ENCODE measurements at regions not wholly inside any gene's neighbourhood (a gene's known extent, or its start where the extent isn't known, plus 50 kb on each side); places are given as distances from the start of the nearest gene placed in this dataset.
A peak's percentile ranks its signal among the peaks of the same experiment; 100 is the strongest.

- Histone ChIP-seq H2BK12ac (ENCODE audit: low read length) (no peak overlapping the region), H4K8ac (ENCODE audit: low read depth, low read length) (no peak overlapping the region), H2BK5ac (ENCODE audit: low read depth, low read length, poor library complexity) (no peak overlapping the region), H3K9ac (ENCODE audit: low read length) (no peak overlapping the region), H3K27me3 (ENCODE audit: insufficient read depth, low read length) (no peaks in the 10 kb centered on the region), H3K4me1 (ENCODE audit: control insufficient read depth in 1 of 2, insufficient read depth in 2 of 2, low read length in 2 of 2) (peaks cover 0 to 2% of the 10 kb centered on the region in 2 experiments), H3K4ac (ENCODE audit: low read depth, low read length) (no peak overlapping the region), H2BK120ac (ENCODE audit: insufficient read depth, low read length, poor library complexity) (no peak overlapping the region), H3K79me2 (ENCODE audit: control insufficient read depth, insufficient read depth, low read length, poor library complexity) (no peaks in the 10 kb centered on the region), H3K18ac (ENCODE audit: low read length) (no peak overlapping the region), H3K23ac (ENCODE audit: low read length) (no peak overlapping the region), H3K36me3 (ENCODE audit: control insufficient read depth in 1 of 2, insufficient read depth in 2 of 2, low read length in 2 of 2) (no peaks in the 10 kb centered on the region), H3K27ac (ENCODE audit: low read depth, low read length) (no peak overlapping the region), H3K4me2 (ENCODE audit: low read length) (peak overlapping the region; percentile 29), H2AFZ (ENCODE audit: insufficient read depth, low read length, poor library complexity) (no peak overlapping the region), H3K14ac (ENCODE audit: low read length) (no peak overlapping the region), H4K12ac (ENCODE audit: low read depth, low read length) (no peak overlapping the region), H4K91ac (ENCODE audit: low read depth, low read length) (no peak overlapping the region), H3K9me3 (ENCODE audit: insufficient read depth, low read depth, low read length) (peaks cover 2% of the 10 kb centered on the region), H2AK5ac (ENCODE audit: low read length) (no peak overlapping the region), H3K4me3 (ENCODE audit: low read depth, low read length) (no peak overlapping the region), H3K79me1 (ENCODE audit: low read length) (no peaks in the 10 kb centered on the region)
- WGBS (ENCODE audit: extremely low coverage, insufficient coverage, insufficient read length) = no CpG with 5 or more reads among the region's 33 CpGs
- no peak for DNase-seq
These were observed 849.1 kb upstream of the RBFOX1 start for GRCh38 chr16:6483469-6484033.

GRCh38 chr16:6482696-6483468, 849.8 kb upstream of the RBFOX1 start:
- Histone ChIP-seq H3K4me2 (ENCODE audit: low read length) (peak overlapping the region; percentile 29), H2BK12ac (ENCODE audit: low read length) (no peak overlapping the region), H3K4me3 (ENCODE audit: low read depth, low read length) (no peak overlapping the region), H4K12ac (ENCODE audit: low read depth, low read length) (no peak overlapping the region), H3K4ac (ENCODE audit: low read depth, low read length) (no peak overlapping the region), H3K79me2 (ENCODE audit: control insufficient read depth, insufficient read depth, low read length, poor library complexity) (no peaks in the 10 kb centered on the region), H2BK120ac (ENCODE audit: insufficient read depth, low read length, poor library complexity) (no peak overlapping the region), H2BK5ac (ENCODE audit: low read depth, low read length, poor library complexity) (no peak overlapping the region), H3K27me3 (ENCODE audit: insufficient read depth, low read length) (no peaks in the 10 kb centered on the region), H2AFZ (ENCODE audit: insufficient read depth, low read length, poor library complexity) (no peak overlapping the region), H3K4me1 (ENCODE audit: control insufficient read depth in 1 of 2, insufficient read depth in 2 of 2, low read length in 2 of 2) (peaks cover 0 to 2% of the 10 kb centered on the region in 2 experiments), H3K9me3 (ENCODE audit: insufficient read depth, low read depth, low read length) (peaks cover 2% of the 10 kb centered on the region), H3K23ac (ENCODE audit: low read length) (no peak overlapping the region), H3K79me1 (ENCODE audit: low read length) (no peaks in the 10 kb centered on the region), H4K8ac (ENCODE audit: low read depth, low read length) (no peak overlapping the region), H3K9ac (ENCODE audit: low read length) (no peak overlapping the region), H3K36me3 (ENCODE audit: control insufficient read depth in 1 of 2, insufficient read depth in 2 of 2, low read length in 2 of 2) (no peaks in the 10 kb centered on the region), H2AK5ac (ENCODE audit: low read length) (no peak overlapping the region), H3K14ac (ENCODE audit: low read length) (no peak overlapping the region), H3K27ac (ENCODE audit: low read depth, low read length) (no peak overlapping the region), H4K91ac (ENCODE audit: low read depth, low read length) (no peak overlapping the region), H3K18ac (ENCODE audit: low read length) (no peak overlapping the region)
- no peak for DNase-seq
- WGBS (ENCODE audit: extremely low coverage, insufficient coverage, insufficient read length) = no CpG with 5 or more reads among the region's 65 CpGs

- H4K12ac ChIP-seq (ENCODE audit: low read depth, low read length) = no peak overlapping the region
- WGBS (ENCODE audit: extremely low coverage, insufficient coverage, insufficient read length) = no CpG with 5 or more reads among the region's 2 CpGs
- no peaks in the 10 kb centered on the region for H3K36me3 ChIP-seq (ENCODE audit: control insufficient read depth in 1 of 2, insufficient read depth in 2 of 2, low read length in 2 of 2)
These were observed 850.8 kb upstream of the RBFOX1 start for GRCh38 chr16:6481894-6482293.

GRCh38 chr16:6453742-6454141, 878.9 kb upstream of the RBFOX1 start:
- Histone ChIP-seq H3K9ac (ENCODE audit: low read length) (no peak overlapping the region), H3K79me1 (ENCODE audit: low read length) (no peaks in the 10 kb centered on the region), H3K36me3 (ENCODE audit: control insufficient read depth in 1 of 2, insufficient read depth in 2 of 2, low read length in 2 of 2) (no peaks in the 10 kb centered on the region), H3K27ac (ENCODE audit: low read depth, low read length) (no peak overlapping the region), H2BK120ac (ENCODE audit: insufficient read depth, low read length, poor library complexity) (no peak overlapping the region), H2AK5ac (ENCODE audit: low read length) (no peak overlapping the region), H3K4me2 (ENCODE audit: low read length) (no peak overlapping the region), H4K12ac (ENCODE audit: low read depth, low read length) (no peak overlapping the region), H3K23ac (ENCODE audit: low read length) (no peak overlapping the region), H3K14ac (ENCODE audit: low read length) (no peak overlapping the region), H4K8ac (ENCODE audit: low read depth, low read length) (no peak overlapping the region), H3K18ac (ENCODE audit: low read length) (no peak overlapping the region), H4K91ac (ENCODE audit: low read depth, low read length) (no peak overlapping the region), H3K9me3 (ENCODE audit: insufficient read depth, low read depth, low read length) (no peaks in the 10 kb centered on the region), H3K4ac (ENCODE audit: low read depth, low read length) (no peak overlapping the region), H3K4me3 (ENCODE audit: low read depth, low read length) (no peak overlapping the region), H2BK5ac (ENCODE audit: low read depth, low read length, poor library complexity) (no peak overlapping the region), H2AFZ (ENCODE audit: insufficient read depth, low read length, poor library complexity) (no peak overlapping the region), H2BK12ac (ENCODE audit: low read length) (no peak overlapping the region), H3K27me3 (ENCODE audit: insufficient read depth, low read length) (no peaks in the 10 kb centered on the region), H3K79me2 (ENCODE audit: control insufficient read depth, insufficient read depth, low read length, poor library complexity) (no peaks in the 10 kb centered on the region), H3K4me1 (ENCODE audit: control insufficient read depth in 1 of 2, insufficient read depth in 2 of 2, low read length in 2 of 2) (no peaks in the 10 kb centered on the region)
- no CpG with 5 or more reads among the region's 5 CpGs for WGBS (ENCODE audit: extremely low coverage, insufficient coverage, insufficient read length)
- DNase-seq = no peak

More at GRCh38 chr16:6481894-6482293, 850.8 kb upstream of the RBFOX1 start:
- Histone ChIP-seq H3K27me3 (ENCODE audit: insufficient read depth, low read length) (no peaks in the 10 kb centered on the region), H3K4me1 (ENCODE audit: control insufficient read depth in 1 of 2, insufficient read depth in 2 of 2, low read length in 2 of 2) (peaks cover 0 to 2% of the 10 kb centered on the region in 2 experiments), H3K4ac (ENCODE audit: low read depth, low read length) (no peak overlapping the region), H2BK5ac (ENCODE audit: low read depth, low read length, poor library complexity) (no peak overlapping the region), H3K79me2 (ENCODE audit: control insufficient read depth, insufficient read depth, low read length, poor library complexity) (no peaks in the 10 kb centered on the region), H3K4me3 (ENCODE audit: low read depth, low read length) (no peak overlapping the region), H3K14ac (ENCODE audit: low read length) (no peak overlapping the region), H4K91ac (ENCODE audit: low read depth, low read length) (no peak overlapping the region), H3K4me2 (ENCODE audit: low read length) (no peak overlapping the region), H2BK12ac (ENCODE audit: low read length) (no peak overlapping the region), H2BK120ac (ENCODE audit: insufficient read depth, low read length, poor library complexity) (no peak overlapping the region), H3K9me3 (ENCODE audit: insufficient read depth, low read depth, low read length) (peaks cover 2% of the 10 kb centered on the region), H2AFZ (ENCODE audit: insufficient read depth, low read length, poor library complexity) (no peak overlapping the region), H3K27ac (ENCODE audit: low read depth, low read length) (no peak overlapping the region), H2AK5ac (ENCODE audit: low read length) (no peak overlapping the region), H4K8ac (ENCODE audit: low read depth, low read length) (no peak overlapping the region), H3K18ac (ENCODE audit: low read length) (no peak overlapping the region), H3K79me1 (ENCODE audit: low read length) (no peaks in the 10 kb centered on the region), H3K9ac (ENCODE audit: low read length) (no peak overlapping the region), H3K23ac (ENCODE audit: low read length) (no peak overlapping the region)
- DNase-seq = no peak
